HG02678 (cell line): ENCODE measurements at regions not wholly inside any gene's neighbourhood (a gene's known extent, or its start where the extent isn't known, plus 50 kb on each side); places are given as distances from the start of the nearest gene placed in this dataset.
A peak's percentile ranks its signal among the peaks of the same experiment; 100 is the strongest.
"Not testable (repeated sequence)": the region's sequence is repeated elsewhere in the genome, so short reads cannot be mapped to it uniquely, and the experiment has no call there.

ENCODE experiments used
- ATAC-seq: cut with Tn5 transposase; IDR thresholded peaks from one replicate; pipeline ENCODE4 v1.9.1; 2021; ENCODE audit warnings: mild to moderate bottlenecking, moderate library complexity; ENCODE audit not compliant: unreplicated experiment

DNA sequence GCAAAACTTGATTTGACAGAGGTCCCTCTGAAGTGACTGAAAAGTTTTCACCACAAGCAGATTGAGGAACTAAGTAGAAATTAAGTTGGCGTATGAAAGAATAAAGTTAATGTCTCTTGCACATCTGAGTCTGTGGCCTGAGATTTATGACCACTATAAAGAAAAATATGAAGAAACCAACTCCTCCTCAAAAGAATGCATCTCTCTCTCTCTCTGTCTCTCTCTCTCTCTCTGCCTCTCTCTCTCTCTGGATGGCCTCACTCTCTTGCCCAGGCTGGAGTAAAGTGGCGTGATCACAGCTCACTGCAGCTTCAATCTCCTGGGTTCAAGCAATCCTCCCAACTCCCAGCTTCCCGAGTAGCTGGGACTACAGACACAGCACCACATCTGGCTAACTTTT is 55.2 kb downstream of the RPL22L1 start:
- no peak for ATAC-seq

DNA sequence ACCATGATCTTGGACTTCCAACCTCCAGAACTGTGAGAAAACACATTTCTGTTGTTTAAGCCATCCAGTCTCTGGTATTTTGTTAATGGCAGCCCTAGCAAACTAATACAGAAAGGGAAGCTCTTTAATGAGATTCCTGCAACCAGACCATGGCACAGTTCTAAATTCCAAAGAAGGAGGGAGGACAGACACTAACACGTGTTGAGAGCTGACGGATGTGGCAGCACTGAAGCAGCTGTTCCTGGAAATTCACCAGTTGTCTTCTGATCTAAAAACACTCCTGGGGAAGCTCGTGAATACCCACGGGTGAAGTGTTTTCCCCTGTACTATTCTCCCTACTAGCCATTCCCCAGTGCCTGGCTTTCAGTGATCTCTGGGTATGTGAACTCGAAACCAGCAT is 56.7 kb downstream of the RPL22L1 start:
- ATAC-seq, result no peak

DNA sequence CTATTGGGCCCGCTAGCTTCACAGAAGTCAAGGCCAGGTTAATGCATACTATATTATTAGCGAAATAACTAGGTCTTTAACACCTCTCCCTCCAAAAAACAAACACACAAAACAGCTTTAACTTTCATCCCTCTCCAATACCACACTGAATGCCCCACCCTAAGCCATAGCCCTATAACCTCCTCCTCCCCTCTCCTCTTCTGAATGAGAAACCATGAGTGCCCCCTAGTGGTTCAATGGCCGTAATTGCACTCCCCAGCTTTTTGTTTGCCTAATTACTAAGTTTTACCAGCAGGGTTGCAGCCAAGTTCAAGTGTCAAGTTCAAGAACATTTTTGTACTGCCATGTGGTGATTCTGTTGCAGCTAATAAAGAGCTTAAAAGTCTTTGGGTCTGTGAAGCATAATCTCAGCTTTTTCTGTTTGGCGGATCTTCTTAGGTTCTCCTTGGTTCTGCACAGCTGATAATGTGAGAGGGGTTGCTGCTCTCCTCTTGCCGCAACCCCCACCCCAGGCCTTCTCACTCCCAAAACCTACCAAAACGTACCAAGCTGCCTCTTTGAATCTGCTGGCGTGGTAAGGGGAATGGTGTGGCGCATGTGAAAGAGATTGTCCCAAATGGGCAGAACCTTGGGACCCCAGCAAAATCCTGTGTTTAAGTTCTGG is 57.9 kb downstream of the RPL22L1 start:
- peak; percentile 79 for ATAC-seq

DNA sequence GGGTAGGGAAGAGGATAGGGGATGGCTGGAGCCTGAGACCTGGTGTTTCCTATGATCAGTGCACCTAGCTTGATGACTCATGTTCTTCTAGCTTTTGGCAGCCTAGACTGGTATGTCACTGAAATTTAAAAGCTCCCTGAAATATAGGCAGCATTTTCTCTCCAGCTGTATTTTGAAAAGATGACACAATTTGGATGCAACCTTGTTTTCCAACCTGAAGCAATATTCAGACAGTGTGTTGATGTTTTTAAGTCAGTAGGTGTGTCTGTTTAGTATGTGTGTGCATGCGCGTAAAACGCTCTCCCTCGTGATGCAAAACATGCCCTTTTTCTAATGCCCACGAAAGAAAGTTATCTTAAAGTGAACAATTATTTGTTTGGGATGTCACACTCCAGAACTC is 58.5 kb downstream of the RPL22L1 start:
- no peak for ATAC-seq

- no peak for ATAC-seq
Observed at GRCh38 chr3:170809975-170810357, 60.0 kb downstream of the RPL22L1 start.

DNA sequence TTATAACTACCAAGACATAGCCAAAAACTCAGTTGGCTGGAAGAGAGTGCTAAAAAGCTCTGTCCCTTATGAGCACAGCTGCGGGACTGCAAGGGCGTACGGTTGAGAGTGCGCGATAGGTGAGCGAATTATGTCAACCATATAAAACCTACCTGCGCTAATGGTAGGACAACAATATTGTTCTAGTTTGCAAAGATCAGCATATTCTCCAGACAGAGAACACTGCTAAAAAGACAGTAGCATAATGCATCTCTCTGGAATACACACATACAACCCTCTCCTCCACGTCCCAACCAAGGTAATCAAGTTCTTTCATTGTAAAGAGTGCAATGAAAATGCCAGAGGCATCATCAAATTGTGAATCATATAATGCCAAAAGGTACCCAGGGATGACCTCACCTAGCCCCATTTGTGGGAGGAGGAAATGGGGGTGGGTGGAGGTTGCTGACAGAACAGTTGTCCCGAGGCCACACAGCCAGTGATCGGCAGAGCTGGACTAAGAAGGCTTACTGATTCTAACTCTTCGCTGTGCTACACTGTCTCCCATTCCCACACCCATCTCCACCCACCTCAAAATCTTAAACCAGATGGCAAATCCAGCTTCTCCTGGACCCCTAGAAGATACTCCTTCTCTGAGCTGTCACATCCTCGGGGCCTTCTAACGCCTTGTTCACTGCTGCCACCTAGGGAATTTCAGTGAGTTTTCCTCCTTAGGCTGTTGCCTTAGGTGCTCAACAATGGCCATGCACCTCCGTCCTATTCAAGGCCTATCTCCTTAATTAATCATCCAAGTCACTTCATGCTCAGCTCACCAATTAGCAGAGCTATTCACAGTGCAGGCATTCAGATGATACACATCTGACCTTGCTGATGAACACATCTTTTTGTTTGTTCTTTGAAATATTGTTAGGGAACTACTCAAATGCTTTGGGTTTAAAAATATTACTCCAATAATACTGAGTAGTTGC is 60.7 kb downstream of the RPL22L1 start:
- ATAC-seq, result no peak

GRCh38 chr3:170808041-170808440 is 62.0 kb downstream of the RPL22L1 start:
- ATAC-seq, result no peak

DNA sequence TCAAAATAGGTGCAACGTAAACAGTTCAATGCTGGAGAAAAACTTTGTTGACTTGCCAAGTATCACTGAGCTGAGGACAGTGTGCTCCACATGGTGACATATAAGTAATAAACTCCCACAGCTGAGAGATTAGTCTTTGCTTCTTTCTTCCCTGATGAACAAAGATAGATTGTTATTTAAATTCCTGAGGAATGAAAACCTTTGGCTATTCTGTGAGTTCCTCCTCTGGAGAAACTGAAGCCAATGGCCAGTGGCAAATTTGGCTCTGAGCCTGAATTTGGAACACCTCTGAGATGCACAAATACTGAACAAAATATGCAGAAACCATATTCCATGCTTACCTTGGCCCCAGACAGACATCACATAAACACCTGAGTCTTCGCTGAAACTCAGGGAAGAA is 63.3 kb downstream of the RPL22L1 start:
- ATAC-seq, result no peak

DNA sequence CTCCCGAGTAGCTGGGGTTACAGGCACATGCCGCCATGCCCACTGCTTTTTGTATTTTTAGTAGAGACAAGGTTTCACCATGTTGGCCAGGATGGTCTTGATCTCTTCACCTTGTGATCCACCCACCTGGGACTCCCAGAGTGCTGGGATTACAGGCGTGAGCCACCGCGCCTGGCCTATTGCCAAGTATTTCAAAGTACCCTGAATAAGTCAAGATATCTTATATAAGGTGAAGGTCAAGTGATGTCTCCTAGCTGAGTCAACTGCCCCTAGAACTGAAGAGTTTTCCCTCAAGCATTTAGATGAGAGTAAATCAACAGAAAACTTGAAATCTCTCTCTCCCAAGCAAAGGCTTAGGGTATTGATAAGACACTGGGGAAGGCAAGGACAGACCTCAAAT is 63.9 kb downstream of the RPL22L1 start:
- ATAC-seq, result no peak

DNA sequence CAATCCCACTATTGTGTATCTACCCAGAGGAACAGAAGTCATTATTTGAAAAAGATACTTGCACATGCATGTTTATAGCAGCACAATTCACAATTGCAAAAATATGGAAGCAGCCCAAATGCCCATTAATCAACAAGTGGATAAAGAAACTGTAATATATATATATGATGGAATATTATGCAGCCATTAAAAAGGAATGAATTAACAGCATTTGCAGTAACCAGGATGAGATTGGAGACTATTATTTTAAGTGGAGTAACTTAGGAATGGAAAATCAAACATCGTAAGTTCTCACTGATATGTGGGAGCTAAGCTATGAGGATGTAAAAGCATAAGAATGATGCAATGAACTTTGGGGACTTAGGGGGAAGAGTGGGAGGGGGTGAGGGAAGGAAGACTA is 64.7 kb downstream of the RPL22L1 start:
- not testable (repeated sequence) for ATAC-seq

- ATAC-seq, result not testable (repeated sequence)
Observed at GRCh38 chr3:170804634-170805033, 65.4 kb downstream of the RPL22L1 start.

DNA sequence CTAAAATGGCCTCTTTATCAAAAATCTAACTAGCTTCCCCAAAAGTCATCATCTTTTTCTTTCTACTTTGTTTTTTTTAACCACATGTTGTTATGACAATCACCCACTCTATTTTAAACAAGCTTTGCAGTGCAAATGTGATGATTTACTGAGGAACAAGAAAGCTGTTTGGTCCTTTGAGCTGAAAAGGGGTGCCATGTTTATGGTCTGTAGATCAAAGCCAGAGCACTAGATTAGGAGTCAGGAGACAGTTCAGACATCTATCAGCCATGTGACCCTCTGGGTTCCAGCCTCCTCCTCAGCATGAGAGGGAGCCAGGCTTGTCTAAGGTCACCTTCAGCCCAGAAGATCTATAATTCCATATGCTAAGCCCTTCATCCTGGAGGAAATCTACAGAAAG is 65.9 kb downstream of the RPL22L1 start:
- no peak for ATAC-seq

GRCh38 chr3:170802164-170803151 is 67.5 kb downstream of the RPL22L1 start:
- ATAC-seq, result no peak

GRCh38 chr3:170801597-170801996 is 68.4 kb downstream of the RPL22L1 start:
- no peak for ATAC-seq

DNA sequence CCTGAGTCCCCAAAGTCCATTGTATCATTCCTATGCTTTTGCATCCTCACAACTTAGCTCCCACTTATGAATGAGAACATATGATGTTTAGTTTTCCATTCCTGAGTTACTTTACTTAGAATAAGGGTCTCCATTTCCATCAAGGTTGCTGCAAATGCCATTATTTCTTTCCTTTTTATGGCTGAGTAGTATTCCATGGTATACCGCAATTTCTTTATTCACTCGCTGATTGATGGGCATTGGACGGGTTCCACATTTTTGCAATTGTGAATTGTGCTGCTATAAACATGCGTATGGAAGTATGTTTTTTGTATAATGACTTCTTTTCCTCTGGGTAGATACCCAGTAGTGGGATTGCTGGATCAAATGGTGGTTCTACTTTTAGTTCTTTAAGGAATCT is 69.7 kb downstream of the RPL22L1 start:
- ATAC-seq, result not testable (repeated sequence)

DNA sequence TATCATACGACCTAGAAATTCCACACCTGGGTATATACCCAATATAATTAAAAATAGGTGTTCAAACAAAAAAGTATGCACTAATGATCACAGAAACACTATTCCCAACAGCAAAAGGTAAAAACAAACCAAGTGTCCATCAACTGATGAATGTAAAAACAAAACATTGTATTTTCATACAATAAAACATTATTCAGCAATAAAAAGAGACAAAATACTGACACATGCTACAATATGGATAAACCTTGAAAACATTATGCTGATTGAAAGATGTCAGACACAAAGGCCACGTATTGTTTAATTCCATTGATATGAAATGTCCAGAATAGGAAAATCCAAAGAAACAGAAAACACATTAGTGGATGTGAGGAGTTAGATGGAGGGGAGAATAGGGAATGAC is 71.0 kb downstream of the RPL22L1 start:
- ATAC-seq, result no peak

GRCh38 chr3:170797685-170798084 is 72.3 kb downstream of the RPL22L1 start:
- ATAC-seq, result no peak

- ATAC-seq, result no peak
Observed at GRCh38 chr3:170792471-170792870, 77.5 kb downstream of the RPL22L1 start.

- ATAC-seq, result no peak
Observed at GRCh38 chr3:170790647-170791046, 79.3 kb downstream of the RPL22L1 start.

DNA sequence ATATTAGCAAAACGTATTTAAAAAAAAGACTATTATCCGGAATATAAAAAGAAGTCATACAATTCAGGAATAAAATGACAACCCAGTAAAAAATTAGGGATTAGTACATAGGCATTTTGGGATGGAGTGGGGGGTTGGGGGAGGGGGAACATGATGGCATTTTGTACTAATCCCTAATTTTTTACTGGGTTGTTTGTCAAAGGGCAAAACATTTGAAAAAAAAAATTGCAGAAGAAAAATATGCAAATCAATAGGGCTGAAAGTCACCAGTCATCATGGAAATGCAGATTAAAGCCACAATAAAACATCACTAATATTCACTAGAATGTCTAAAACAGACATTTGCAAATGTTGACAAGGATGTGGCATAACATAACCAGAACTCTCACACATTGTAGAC is 82.5 kb downstream of the RPL22L1 start:
- no peak for ATAC-seq

- ATAC-seq, result no peak
Observed at GRCh38 chr3:170785454-170785853, 84.5 kb downstream of the RPL22L1 start.
